ENCODE measurements at regions not wholly inside any gene's neighbourhood (a gene's known extent, or its start where the extent isn't known, plus 50 kb on each side); places are given as distances from the start of the nearest gene placed in this dataset.
"Not testable (repeated sequence)": the region's sequence is repeated elsewhere in the genome, so short reads cannot be mapped to it uniquely, and the experiment has no call there.

DNA sequence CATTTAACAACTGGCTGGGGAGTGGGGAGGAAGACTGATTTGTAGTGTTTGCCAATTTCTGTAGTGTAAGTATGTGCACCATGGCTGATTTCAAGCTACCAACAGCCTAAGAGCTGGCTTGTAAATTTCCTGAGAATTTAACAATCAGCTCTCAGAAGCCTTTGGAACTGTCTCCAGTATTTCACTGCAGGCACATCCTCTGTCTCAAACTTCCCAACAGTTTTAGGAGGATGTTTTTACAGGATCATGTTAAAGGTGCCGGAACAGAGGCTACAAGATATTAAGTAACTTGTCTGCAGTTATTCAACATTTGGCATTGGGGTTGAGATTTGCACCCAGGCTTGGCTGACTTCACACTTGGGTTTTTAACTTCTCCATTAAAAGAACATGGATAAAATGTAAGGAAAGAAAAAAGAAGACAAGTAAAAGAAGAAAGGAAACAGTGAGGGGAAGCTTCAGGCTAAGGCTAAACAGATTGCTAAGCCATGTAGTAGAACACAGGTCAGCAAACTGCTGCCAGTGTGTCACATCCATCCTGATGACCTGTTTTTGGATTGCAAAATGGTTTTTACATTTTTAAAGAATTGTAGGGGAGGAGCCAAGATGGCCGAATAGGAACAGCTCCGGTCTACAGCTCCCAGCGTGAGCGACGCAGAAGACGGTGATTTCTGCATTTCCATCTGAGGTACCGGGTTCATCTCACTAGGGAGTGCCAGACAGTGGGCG is 204.8 kb upstream of the SESN3 start:
- no peak for DNase-seq (ENCODE audit: low read depth in 2 of 2)

DNA sequence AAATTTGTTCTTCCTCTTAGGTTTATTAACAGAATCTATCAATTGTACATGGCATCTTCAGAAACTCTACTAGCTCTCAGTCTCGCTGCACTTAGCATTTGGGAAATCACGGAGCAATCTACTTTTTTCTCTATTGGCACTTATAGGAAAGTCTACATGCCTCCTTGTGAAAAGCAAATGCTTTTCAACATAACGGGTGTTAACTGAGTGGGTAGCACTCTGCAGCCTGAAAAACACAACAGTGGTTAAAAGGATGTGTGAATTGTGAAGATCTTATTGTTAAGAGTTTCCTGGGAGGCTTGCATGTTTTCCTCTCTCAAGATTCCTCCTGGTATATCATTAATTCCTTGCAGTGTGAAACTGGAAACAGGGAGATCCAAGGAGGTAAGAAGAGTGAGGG is 204.2 kb upstream of the SESN3 start:
- DNase-seq (ENCODE audit: low read depth in 2 of 2): no peak

DNA sequence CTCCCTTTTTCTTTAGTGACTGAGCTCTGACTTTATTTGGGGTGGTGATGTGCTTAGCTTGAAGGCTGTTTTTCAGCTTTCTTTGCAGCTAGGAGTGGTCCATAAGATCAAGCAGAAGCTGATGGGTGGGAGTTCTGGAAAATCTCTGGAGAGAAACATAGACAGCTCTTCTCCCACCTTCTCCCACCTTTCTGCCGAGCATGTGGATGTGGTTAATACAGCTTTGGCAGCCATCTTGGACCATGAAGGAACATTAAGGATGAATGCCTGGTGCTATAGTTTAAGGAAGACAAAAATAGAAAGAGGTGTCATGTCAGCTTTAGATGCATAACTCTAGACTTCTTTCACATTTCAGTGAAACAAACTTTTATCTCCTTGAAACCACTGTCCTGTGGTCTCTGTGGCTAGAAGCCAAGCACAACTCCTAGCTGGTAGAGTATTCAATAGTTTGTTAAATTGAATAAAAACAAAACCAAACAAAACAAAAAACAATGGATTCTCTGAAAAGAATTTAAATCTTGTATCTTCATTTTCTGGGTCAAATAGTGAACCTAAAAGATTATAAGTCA is 203.6 kb upstream of the SESN3 start:
- DNase-seq (ENCODE audit: low read depth in 2 of 2): no peak

DNA sequence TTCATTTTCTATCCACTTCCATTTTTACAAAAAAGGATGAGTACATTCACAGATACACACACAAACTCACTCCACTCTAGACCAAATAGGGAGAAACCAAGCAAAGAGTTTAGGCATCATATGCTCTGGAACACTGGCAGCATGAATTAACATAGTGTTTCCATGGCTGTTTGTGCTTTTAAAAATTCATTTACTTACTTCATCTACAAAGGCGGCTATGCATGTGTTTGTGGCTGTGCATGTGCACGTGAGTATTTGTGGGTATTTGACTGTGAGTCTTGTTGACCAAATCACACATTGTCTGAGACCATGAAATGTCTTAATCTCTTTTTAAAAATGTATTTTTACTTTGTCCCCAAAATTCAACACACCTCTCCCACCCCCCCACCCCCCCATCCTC is 203.0 kb upstream of the SESN3 start:
- no peak for DNase-seq (ENCODE audit: low read depth in 2 of 2)

DNA sequence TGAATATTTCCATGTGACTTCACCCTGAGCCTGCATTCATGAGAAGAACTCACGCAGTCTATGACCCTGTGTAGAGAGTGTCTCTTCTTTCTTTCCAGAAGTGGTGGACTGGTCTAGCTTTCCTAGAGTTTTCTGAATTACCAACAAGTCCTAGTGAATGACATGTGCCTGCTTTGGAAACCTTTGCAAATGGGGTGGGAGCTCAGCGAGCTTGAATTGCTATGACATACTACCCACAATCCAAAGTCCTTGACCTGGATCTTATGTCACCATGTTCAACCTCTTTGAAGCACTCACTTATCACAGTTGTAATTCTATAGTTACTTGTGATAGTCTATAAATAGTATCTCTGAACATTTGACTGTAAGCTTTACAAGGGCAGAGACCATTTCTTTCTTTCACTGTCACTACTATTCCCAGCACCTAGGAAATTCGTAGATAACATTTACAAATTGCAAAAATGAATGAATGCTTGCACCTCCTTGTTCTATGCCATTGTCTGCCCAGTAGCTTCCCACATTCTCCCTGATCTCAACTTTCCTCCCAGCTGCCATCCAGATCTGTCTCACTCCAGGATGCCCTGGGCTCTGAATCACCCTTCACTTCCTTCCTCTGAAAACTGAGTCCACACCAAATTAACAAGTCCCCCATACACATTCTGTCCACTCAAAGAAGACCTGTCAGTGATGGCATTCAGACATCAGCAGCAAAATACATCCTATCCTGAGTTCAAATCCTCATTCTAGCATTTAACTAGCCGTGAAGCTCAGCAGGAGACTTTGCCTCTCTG is 201.9 kb upstream of the SESN3 start:
- DNase-seq (ENCODE audit: low read depth in 2 of 2): no peak

DNA sequence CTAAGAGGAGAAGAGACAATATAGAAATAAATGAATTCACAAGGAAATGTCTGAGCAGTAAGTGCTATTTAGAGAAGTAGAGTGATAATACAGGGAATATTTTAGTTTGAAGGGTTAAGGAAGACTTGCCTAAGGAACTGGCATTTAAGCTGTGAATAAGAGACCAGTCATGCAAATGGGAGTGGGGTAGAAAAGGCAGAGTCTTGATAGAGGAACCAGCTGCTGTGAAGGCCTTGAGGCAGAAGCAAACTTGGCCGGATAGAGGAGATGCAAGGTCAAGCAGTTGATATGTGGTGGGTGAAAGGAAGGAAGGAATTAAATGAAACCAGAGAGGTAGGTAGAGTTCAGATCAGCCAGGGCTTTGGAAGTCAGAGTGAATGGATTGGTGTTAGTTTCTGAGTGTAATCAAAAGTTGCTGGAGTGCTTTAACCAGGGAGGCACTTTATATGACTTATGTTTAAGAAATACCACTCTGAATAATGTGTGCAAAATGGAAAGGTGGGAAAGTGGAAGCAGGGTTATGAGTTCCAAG is 198.4 kb upstream of the SESN3 start:
- DNase-seq (ENCODE audit: low read depth in 2 of 2): no peak

DNA sequence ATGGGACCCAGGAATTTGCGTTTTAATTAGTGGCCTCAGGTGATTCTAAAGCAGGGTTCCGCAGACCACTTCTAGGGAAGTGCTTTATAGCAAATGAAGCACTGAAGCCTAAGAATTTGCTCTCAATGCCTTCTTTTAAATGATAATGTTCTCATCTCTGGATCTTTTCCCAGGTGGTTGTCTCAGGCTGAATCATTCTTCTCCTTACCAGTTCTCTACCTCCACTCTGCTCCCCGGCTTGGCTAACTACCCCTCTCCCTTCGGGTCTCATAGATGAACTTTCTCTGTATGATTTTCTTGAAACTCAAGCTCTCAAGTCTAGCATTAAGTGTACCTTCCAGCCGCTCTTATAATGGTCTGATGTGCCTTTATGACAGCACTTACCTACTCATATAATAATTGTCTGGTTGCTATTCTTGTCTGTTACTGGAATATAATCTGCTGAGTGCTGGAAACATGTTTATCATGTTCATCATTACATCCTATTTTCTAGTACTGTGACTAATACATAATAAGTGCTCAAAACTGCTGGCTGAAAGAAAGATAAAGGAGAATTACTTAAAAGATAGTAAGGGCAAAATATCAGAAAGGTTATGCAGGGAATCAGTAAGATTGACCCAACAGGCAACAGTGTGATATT is 195.9 kb upstream of the SESN3 start:
- DNase-seq (ENCODE audit: low read depth in 2 of 2): no peak

DNA sequence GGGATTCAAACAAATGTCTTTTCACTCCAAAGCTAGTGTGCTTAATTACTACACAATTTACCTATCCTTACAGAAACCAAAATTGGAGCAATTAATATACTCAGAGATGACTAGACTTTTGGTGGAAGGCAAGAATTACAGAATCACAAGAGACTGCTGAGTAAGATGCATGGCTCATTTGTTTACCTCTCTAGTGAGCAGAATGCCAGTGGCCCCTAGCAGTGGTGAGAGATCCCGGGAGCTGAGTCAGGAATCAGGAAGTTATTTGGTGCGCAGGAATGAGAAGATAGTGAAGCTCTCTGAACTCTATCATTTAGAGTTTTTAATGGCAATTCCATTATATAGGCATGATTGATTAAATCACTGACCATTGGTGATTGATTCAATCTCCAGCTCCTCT is 188.9 kb upstream of the SESN3 start:
- DNase-seq (ENCODE audit: low read depth in 2 of 2): no peak

DNA sequence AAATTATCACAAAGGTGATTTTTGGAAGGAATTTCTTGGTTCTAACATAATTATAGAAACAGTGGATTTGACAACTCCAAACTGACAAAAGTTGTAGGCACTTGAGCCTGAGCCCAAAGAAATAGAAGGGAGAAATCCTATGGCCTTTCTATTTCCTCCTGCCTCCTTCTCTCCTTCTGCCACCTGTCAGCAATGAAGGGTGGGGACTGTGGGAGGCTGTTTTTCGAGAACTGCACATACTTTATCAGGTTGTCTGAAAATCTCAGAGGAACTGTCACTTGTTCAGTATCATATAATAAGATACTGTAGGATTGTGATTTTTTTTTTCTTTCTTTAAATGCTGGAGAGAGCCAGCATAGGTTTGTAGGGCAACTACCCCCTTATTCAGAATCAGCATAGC is 187.9 kb upstream of the SESN3 start:
- DNase-seq (ENCODE audit: low read depth in 2 of 2): no peak

DNA sequence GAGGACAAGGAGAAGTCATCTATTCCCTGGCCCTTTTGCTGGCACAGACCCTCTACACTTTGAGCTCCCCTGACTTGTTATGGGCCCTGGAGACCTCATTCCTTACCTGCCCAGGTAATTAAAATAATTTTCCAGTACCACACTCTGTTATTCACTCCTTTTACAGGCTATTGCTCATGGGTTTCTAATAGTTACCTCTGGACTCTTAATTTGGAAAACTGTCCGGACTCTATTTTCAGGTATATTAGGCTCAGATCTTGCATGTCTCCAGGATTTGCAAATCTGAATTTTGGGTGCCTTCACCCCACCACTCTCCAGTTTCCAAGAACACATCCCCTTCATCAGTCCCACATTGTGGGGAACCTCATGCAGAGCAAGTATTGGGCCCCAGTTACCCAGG is 186.8 kb upstream of the SESN3 start:
- DNase-seq (ENCODE audit: low read depth in 2 of 2): no peak

DNA sequence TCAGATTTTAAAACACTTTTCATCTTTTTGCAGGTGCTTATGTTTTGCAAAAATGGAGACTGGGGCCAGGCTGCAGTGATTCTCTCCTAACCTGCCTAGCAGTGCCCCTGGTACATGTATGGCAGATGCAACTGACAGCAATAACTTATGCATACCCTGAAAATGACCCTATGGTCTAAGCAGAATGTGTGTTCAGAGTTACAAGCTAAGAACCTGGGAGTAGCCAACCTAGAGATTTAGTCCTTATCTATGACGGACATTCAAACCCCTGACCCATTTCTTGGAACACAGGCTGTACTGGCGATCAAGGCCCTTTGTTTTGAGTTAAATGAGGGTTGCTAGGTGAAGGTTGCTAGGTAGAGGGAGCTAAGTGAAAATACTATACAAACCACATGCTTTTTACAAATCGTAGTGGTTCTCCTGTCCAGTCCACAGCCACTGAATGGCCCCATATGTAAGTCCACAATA is 184.9 kb upstream of the SESN3 start:
- DNase-seq (ENCODE audit: low read depth in 2 of 2): no peak

DNA sequence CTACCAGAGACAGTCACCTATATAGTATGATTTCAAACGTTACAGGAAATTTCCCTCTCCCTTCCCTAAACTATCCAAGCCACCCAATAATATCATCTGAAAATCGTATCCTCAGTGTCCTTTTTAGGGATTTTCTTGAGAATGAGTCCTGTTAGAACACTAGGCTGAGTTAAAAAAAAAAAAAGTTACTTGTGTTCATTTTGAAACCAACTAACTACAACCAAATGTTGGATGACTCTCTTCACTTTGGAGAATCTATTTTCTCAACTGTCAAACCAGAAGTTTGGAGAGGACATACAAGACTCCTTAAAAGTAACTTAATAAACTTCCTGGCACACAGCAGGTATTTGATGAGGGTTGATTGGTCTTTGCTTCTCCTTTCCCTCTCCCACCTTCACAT is 183.2 kb upstream of the SESN3 start:
- DNase-seq (ENCODE audit: low read depth in 2 of 2): no peak

DNA sequence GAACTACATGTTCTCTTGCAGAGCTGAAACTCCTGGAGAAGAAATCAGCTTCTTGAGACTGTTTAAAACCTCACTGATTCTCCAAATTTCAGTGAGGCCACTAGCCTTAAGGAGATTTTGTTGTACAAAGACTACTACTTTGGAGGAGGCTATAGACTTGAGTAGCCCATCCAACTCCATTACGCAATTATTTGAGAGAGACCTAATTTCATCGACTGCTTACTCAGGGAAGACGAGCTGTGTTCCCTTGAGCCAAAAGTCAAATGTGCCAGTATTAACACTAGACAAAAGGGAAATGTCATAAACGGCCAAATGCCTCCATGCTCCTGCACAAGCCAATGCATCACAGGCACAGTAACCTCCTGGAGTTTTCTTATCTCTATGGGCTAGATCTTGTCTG is 182.8 kb upstream of the SESN3 start:
- no peak for DNase-seq (ENCODE audit: low read depth in 2 of 2)

DNA sequence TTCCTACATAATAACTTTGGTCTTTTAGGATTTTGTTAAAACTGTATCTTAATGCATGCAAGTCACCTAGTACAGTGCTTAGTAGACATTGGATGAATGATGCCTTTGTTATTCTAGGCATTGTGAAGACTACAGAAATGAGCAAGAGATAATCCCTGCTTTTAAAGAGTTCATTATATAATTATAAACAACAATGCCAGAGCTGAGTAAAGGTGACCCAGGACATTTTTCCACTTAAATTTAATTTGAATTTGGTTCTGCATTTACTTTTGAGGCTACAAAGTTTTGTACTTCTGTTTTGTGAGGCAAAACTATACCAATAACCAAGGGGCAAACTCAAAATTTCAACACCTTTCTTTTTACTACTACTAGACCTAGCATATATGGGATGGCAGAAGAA is 182.0 kb upstream of the SESN3 start:
- DNase-seq (ENCODE audit: low read depth in 2 of 2): no peak

DNA sequence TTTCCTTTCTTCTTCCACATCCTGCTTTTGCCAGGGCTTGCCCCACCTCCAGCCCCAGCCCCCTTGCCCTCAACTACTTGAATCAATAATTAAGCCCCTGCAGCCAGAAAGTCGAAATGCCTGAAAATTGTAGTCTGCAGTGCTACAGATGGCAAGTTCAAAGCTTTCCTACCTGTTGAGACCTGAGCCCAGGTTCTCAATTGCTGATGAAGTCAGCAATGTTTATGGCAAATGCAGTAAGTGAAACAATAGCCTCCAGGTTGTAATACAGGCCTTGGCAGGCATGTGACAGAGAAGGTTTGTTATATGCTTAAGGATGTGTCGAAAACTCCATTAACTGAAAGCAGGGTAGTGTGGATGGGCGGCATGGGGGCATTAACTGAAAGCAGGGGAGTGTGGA is 181.1 kb upstream of the SESN3 start:
- DNase-seq (ENCODE audit: low read depth in 2 of 2): no peak

DNA sequence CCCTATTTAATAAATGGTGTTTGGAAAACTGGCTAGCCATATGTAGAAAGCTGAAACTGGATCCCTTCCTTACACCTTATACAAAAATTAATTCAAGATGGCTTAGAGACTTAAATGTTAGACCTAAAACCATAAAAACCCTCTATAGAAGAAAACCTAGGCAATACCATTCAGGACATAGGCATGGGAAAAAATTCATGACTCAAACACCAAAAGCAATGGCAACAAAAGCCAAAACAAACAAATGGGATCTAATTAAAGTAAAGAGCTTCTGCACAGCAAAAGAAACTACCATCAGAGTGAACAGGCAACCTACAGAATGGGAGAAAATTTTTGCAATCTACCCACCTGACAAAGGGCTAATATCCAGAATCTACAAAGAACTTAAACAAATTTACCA is 179.7 kb upstream of the SESN3 start:
- DNase-seq (ENCODE audit: low read depth in 2 of 2): not testable (repeated sequence)

DNA sequence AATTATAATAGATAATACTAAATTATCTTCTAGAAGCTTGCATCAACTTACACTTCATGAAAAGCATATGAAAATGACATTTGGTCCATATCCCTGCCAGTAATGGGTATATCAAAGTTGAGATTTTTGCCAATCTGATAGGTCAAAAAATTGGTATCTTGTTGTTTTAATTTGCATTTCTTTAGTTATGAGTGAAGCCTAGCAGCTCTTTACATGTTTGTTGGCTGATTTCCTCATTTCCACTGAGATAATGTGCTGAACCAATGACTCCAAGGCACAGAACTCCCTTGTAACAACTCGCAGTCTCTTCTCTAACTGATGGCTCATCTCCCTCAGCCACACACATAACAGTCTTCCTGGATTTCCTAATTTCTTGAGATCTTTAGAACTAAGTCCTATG is 175.3 kb upstream of the SESN3 start:
- DNase-seq (ENCODE audit: low read depth in 2 of 2): no peak

DNA sequence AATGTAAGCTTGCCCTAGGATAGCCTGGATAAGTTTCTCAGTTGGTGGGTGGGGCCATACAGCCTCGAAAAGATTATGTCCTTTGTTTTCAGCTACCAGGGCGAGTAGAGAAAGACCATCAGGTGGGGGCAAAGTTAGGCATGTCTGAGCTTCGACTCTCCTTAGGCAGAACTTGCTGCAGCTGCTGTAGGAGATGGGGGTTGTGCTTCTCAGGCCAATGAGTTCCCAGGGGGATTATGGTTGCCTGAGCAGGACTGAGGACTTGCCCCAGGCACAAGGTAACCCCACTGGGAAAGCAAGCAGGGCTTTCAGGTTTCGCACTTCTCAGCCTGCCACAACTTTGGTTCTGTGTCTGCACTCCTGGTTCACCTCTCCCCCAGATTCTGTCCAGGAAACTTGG is 173.4 kb upstream of the SESN3 start:
- no peak for DNase-seq (ENCODE audit: low read depth in 2 of 2)

DNA sequence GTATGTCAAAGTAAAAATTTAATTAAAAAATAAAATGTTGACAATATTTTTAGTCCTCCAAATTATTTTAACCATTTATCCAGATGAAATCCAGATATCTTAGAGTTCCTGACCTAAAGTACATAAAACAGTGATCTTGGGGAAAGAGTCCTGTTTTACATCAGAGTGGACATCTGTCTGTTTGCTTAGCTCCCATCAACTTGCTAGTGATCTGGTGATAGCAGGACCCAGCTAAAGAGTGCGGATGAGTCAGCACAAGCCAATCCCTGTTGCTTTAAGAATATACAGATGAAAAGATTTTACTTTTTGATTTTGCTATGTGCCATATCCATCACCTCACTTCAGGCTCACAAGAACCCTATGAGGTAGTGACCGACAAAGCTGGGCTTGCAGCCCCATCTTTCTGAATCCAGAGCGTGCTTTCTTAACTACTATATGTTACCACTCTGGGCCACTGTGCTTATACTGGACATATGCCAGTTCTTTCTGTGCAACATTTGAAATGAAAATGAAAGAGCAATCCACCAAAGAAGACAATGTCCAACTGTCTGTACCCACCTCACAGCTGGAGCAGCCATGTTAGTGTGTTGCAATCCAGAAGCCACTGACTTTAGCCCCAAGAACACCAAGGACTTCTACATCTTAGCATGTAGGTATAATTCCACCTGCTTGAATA is 167.6 kb upstream of the SESN3 start:
- DNase-seq (ENCODE audit: low read depth in 2 of 2): no peak

DNA sequence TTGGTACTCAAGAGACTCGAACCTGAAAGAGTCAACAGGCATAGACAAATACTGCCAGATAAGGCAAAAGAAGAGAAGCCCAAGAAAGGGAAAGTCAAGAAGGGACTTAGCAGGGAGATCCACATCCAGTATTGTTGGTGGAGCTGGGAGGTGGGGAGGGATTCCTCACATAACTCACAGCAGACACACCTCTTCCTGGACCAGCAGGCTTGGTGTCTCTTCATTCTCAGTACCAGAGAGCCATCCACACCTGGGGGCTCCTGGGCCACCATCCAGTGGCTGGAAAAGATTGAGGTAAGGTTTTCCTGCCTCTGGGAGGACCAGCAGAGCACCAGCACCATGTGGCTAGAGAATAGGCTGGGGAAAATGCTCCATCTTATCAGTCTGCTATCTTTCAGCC is 161.6 kb upstream of the SESN3 start:
- DNase-seq (ENCODE audit: low read depth in 2 of 2): no peak

DNA sequence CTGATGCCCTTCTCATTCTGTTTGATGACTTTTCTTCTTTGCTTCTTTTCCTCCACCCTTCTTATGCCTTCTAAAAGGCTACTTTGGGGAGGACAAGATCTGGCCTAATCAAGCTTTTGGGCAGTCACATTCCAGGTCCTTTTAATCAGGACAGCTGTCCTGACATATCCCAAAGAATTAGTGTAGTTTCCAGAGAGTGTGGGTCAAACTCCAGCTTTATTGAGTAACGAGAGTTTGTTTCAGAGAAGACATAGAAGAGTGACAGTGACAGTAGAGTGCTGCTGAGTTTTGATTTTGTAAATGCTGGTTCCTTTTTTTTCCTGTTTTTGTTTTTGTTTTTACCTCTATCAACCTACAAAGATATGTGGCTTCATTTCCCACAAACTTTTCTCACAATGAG is 158.4 kb upstream of the SESN3 start:
- DNase-seq (ENCODE audit: low read depth in 2 of 2): no peak

DNA sequence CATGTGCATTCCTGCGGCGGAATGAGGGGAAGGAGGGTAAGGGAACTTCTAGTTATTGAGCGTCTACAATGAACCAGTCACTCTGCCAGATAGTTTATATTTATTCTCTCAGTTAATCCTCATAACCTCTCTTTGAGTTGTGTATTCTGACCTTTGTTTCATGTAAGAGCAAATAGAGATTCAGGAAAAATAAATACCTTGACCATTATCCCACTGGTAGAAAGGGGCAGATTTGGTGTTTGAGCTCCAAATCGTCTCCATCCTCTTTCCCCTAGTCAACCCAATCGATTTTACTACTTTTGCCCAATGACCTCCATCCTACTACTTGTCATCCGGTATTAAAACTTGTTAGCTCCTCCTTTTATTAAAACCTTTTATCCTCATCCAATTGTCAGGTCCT is 157.1 kb upstream of the SESN3 start:
- no peak for DNase-seq (ENCODE audit: low read depth in 2 of 2)
